K562 (cell line): ENCODE measurements at regions not wholly inside any gene's neighbourhood (a gene's known extent, or its start where the extent isn't known, plus 50 kb on each side); places are given as distances from the start of the nearest gene placed in this dataset.

Experiments
- ATAC-seq: fragments of 200-7000 bp; cut with Tn5 transposase; 3 replicates; pipeline ENCODE4 v1.9.1; 2020; ENCODE audit warnings: moderate library complexity
- BruUV-seq: library from RNA; stranded (reverse); fragments of 400-500 nt; replicated peaks from 2 replicates; lab custom pipeline; 2021; lab: Mats Ljungman, UMichigan
- CTCF ChIA-PET: fragments of 300-600 bp; formaldehyde crosslinking; extraction: SDS; loops from one replicate; lab custom pipeline; 2021; ENCODE audit warnings: low intra/inter-chr PET ratio; lab: Yijun Ruan, JAX
- POLR2A ChIA-PET: fragments of 300-600, 350-650 bp; sonication (Branson Sonifier 250); formaldehyde crosslinking; extraction: SDS; loops from one replicate; lab custom pipeline; 2021; ENCODE audit warnings: antibody characterized with exemption, inconsistent platforms; lab: Yijun Ruan, JAX
- DNase-seq, 4 experiments: peaks; one replicate each; pipeline versions ENCODE4 v3.0.0 to v3.0.0-alpha.2; 2011 to 2018; ENCODE audit warnings: low spot score in 3 of 4, mixed read lengths in 3 of 4; ENCODE audit errors: extremely low read depth in 1 of 4
- FAIRE-seq: peaks from 2 replicates; lab custom pipeline; 2011; peaks lifted over from hg19 to GRCh38; lab: Jason Lieb, UNC
- H2AFZ ChIP-seq: 2 replicates; pipeline ENCODE4 v1.6.0; 2011; ENCODE audit warnings: low read depth, low read length, control low read depth, inconsistent platforms
- H3K27ac ChIP-seq: fragments of 200-600 bp; 3 replicates; pipeline ENCODE4 v1.8.0; 2011; ENCODE audit warnings: low read depth, mild to moderate bottlenecking, control low read depth, inconsistent platforms, low read length, moderate library complexity, mixed read lengths; ENCODE audit errors: extremely low read depth
- H3K27me3 ChIP-seq, 2 experiments: fragments of 300-600 bp in 1 of 2; 2 replicates in 1 of 2; 3 replicates in 1 of 2; pipeline versions ENCODE4 v1.6.0 to v1.8.0; 2011; ENCODE audit warnings: inconsistent platforms in 2 of 2, low read length in 2 of 2, mild to moderate bottlenecking in 1 of 2, mixed read lengths in 1 of 2, moderate library complexity in 1 of 2; ENCODE audit not compliant: control insufficient read depth in 2 of 2, insufficient read depth in 2 of 2
- H3K36me3 ChIP-seq: fragments of 300-600 bp; 3 replicates; pipeline ENCODE4 v1.8.0; 2011; ENCODE audit warnings: mild to moderate bottlenecking, low read length, inconsistent platforms; ENCODE audit not compliant: control insufficient read depth, insufficient read depth
- H3K4me1 ChIP-seq, 2 experiments: fragments of 200-600 bp in 1 of 2; replicated peaks in 1 of 2; 2 replicates in 1 of 2; 3 replicates in 1 of 2; pipeline versions ENCODE4 v1.5.1 to v1.8.0; 2011; ENCODE audit warnings: inconsistent platforms in 2 of 2, low read length in 2 of 2, mild to moderate bottlenecking in 1 of 2, mixed read lengths in 1 of 2, moderate library complexity in 1 of 2; ENCODE audit not compliant: control insufficient read depth in 2 of 2, insufficient read depth in 2 of 2
- H3K4me2 ChIP-seq: 2 replicates; pipeline ENCODE4 v1.6.1; 2011; ENCODE audit warnings: low read length, control low read depth, inconsistent platforms, mixed read lengths; ENCODE audit not compliant: insufficient read depth
- H3K4me3 ChIP-seq: fragments of 200-600 bp; sonication (generic), shearing (Covaris generic); 2 replicates; pipeline ENCODE4 v1.5.1; 2016; ENCODE audit warnings: control low read depth, inconsistent platforms
- H3K79me2 ChIP-seq: fragments of 200-600 bp; 3 replicates; pipeline ENCODE4 v1.8.0; 2011; ENCODE audit warnings: low read length, inconsistent platforms; ENCODE audit not compliant: control insufficient read depth, insufficient read depth
- H3K9ac ChIP-seq, 2 experiments: 2 replicates each; pipeline versions ENCODE4 v1.6.0 to v1.6.1; 2011; ENCODE audit warnings: low read depth in 2 of 2, low read length in 2 of 2, control low read depth in 1 of 2, inconsistent platforms in 1 of 2, mild to moderate bottlenecking in 1 of 2, mixed read lengths in 1 of 2; ENCODE audit not compliant: insufficient read depth in 1 of 2
- H3K9me1 ChIP-seq: one replicate; pipeline ENCODE4 v1.6.0; 2011; ENCODE audit warnings: inconsistent platforms, mild to moderate bottlenecking, low read length, moderate library complexity; ENCODE audit not compliant: control insufficient read depth, insufficient read depth
- H3K9me3 ChIP-seq: replicated peaks from 2 replicates; pipeline ENCODE4 v1.5.1; 2011; ENCODE audit warnings: low read depth, low read length, inconsistent platforms; ENCODE audit not compliant: control insufficient read depth, insufficient read depth
- H4K20me1 ChIP-seq: replicated peaks from 2 replicates; pipeline ENCODE4 v1.6.1; 2011; ENCODE audit warnings: low read length, inconsistent platforms, mixed read lengths; ENCODE audit not compliant: control insufficient read depth, insufficient read depth
- BMI1 ChIP-seq: fragments of 150-350 bp; IDR thresholded peaks from 2 replicates; pipeline ENCODE4 v1.6.1; 2014; ENCODE audit warnings: low read length
- C11orf30 ChIP-seq: fragments of 450-650 bp; IDR thresholded peaks from 2 replicates; pipeline ENCODE4 v1.6.1; 2016; ENCODE audit warnings: low read depth, mild to moderate bottlenecking
- CBX5 ChIP-seq: IDR thresholded peaks from 2 replicates; pipeline ENCODE4 v1.6.1; 2014; ENCODE audit warnings: low read depth, borderline replicate concordance
- E2F3 ChIP-seq: fragments of 250-450 bp; sonication (Bioruptor Pico); IDR thresholded peaks from 2 replicates; pipeline ENCODE4 v1.4.0; 2020; ENCODE audit warnings: mild to moderate bottlenecking
- E2F6 ChIP-seq, 2 experiments: IDR thresholded peaks; 2 replicates each; pipeline ENCODE4 v1.6.1; 2011; ENCODE audit warnings: borderline replicate concordance in 1 of 2, control low read depth in 1 of 2, low read depth in 1 of 2, low read length in 1 of 2, mild to moderate bottlenecking in 1 of 2, mixed read lengths in 1 of 2, moderate library complexity in 1 of 2; ENCODE audit not compliant: insufficient read depth in 1 of 2, insufficient read length in 1 of 2, poor library complexity in 1 of 2, severe bottlenecking in 1 of 2; ENCODE audit errors: extremely low read depth in 1 of 2
- MEIS2 ChIP-seq: fragments of 450-650 bp; IDR thresholded peaks from 2 replicates; pipeline ENCODE4 v1.6.1; 2014; ENCODE audit warnings: mild to moderate bottlenecking; ENCODE audit not compliant: partially characterized antibody
- MITF ChIP-seq: IDR thresholded peaks from 2 replicates; pipeline ENCODE4 v1.6.1; 2014; ENCODE audit warnings: antibody characterized with exemption
- PURB ChIP-seq: sonication (generic); formaldehyde crosslinking; IDR thresholded peaks from 2 replicates; pipeline ENCODE4 v1.9.0; 2021; ENCODE audit warnings: low read depth, mild to moderate bottlenecking, missing genetic modification reagents
- SMARCA4 ChIP-seq: fragments of 450-650 bp; IDR thresholded peaks from 2 replicates; pipeline ENCODE4 v1.6.1; 2016
- SNIP1 ChIP-seq: fragments of 450-650 bp; IDR thresholded peaks from 2 replicates; pipeline ENCODE4 v1.7.1; 2017; ENCODE audit warnings: low read depth, mild to moderate bottlenecking
- TFAP4 ChIP-seq: sonication (generic); formaldehyde crosslinking; IDR thresholded peaks from 2 replicates; pipeline ENCODE4 v1.8.0; 2022; ENCODE audit warnings: missing genetic modification reagents, mild to moderate bottlenecking, moderate library complexity, borderline replicate concordance
- ZNF586 ChIP-seq: fragments of 450-650 bp; formaldehyde crosslinking; conservative IDR thresholded peaks from 2 replicates; pipeline ENCODE4 v1.4.0; 2020; ENCODE audit warnings: mild to moderate bottlenecking, moderate library complexity
- WGBS: fragments of 100-300 bp; shearing (Covaris generic); methylation state at CpG from one replicate; pipeline ENCODE4 v1.1.6; 2016; ENCODE audit warnings: low coverage, mixed read lengths; ENCODE audit not compliant: insufficient coverage; ENCODE audit errors: missing lambda C conversion rate; 5-methylcytosine and 5-hydroxymethylcytosine counted together
- in situ Hi-C: fragments of 300-500 bp; cut with MboI; formaldehyde crosslinking; loops from 4 replicates; pipeline ENCODE4 v1.15.0; 2018; ENCODE audit warnings: inconsistent platforms, mixed read lengths
- intact Hi-C: fragments of 100-400 bp; cut with micrococcal nuclease; formaldehyde crosslinking; loops from 2 replicates; pipeline ENCODE4 v1.14.2; 2022

GRCh38 chr14:54010981-54011380 is 54.4 kb upstream of the BMP4 start:
- ATAC-seq = no peak
- H3K4me1 ChIP-seq = no peaks in the 10 kb centered on the region

More at GRCh38 chr14:54010981-54011380, 54.4 kb upstream of the BMP4 start:
- H3K4me3 ChIP-seq = no peak overlapping the region
- H2AFZ ChIP-seq = no peak overlapping the region
- ChIA-PET CTCF (no interaction called here), POLR2A (interaction anchor here (0.6 kb wide), 1 partner anchor 29 kb away, joined by 3 read pairs; no protein-coding TSS in a partner anchor)
- H3K9me3 ChIP-seq = no peaks in the 10 kb centered on the region
- H3K9me1 ChIP-seq = no peaks in the 10 kb centered on the region
- intact Hi-C loops = no loop called here
- WGBS = 0% methylated on average over 2 of the region's 2 CpGs
- no peak for FAIRE-seq
- no peak overlapping the region for H3K4me2 ChIP-seq
- no peak overlapping the region for H3K9ac ChIP-seq
- no peak for TF ChIP-seq CBX5
- TF ChIP-seq TFAP4 (CRISPR knock-in tag) = no peak
- TF ChIP-seq SMARCA4 = no peak
- no peak for TF ChIP-seq ZNF586
- no peak for TF ChIP-seq SNIP1
- TF ChIP-seq E2F6 (IDR thresholded peaks at IDR 0.05; ENCODE audit: borderline replicate concordance in 1 of 2, extremely low read depth in 1 of 2, insufficient read depth in 1 of 2, insufficient read length in 1 of 2, low read depth in 1 of 2, low read length in 1 of 2, poor library complexity in 1 of 2, severe bottlenecking in 1 of 2) = no peak
- no peak for TF ChIP-seq PURB (CRISPR knock-in tag)
- TF ChIP-seq MEIS2 = no peak
- TF ChIP-seq MITF = no peak
- TF ChIP-seq C11orf30 = no peak
- TF ChIP-seq E2F3 (CRISPR knock-in tag) = no peak
- TF ChIP-seq BMI1 = no peak
- H4K20me1 ChIP-seq = no peaks in the 10 kb centered on the region
- no peak for DNase-seq
- H3K79me2 ChIP-seq = no peaks in the 10 kb centered on the region
- no peaks in the 10 kb centered on the region for H3K27me3 ChIP-seq
- in situ Hi-C loops = no loop called here
- H3K27ac ChIP-seq = no peak overlapping the region
- no TSS peak for BruUV-seq
- no peaks in the 10 kb centered on the region for H3K36me3 ChIP-seq
